Fibroblast of skin of scalp (primary cell): ENCODE measurements at regions not wholly inside any gene's neighbourhood (a gene's known extent, or its start where the extent isn't known, plus 50 kb on each side); places are given as distances from the start of the nearest gene placed in this dataset.

Experiments used
- DNase-seq: peaks from one replicate; pipeline ENCODE4 v3.0.0-alpha.2; 2013

- DNase-seq, result no peak
Measured at GRCh38 chr4:3852711-3853110, 86.5 kb downstream of the ADRA2C start.

GRCh38 chr4:3853388-3854035 is 87.3 kb downstream of the ADRA2C start:
- DNase-seq, result no peak

- DNase-seq, result no peak
Measured at GRCh38 chr4:3854661-3855060, 88.5 kb downstream of the ADRA2C start.

GRCh38 chr4:3855646-3856045 is 89.5 kb downstream of the ADRA2C start:
- DNase-seq, result no peak

- DNase-seq, result no peak
Measured at GRCh38 chr4:3856604-3857204, 90.5 kb downstream of the ADRA2C start.

GRCh38 chr4:3857269-3857926 is 91.2 kb downstream of the ADRA2C start:
- no peak for DNase-seq

- DNase-seq, result no peak
Measured at GRCh38 chr4:3858046-3858730, 92.0 kb downstream of the ADRA2C start.

- no peak for DNase-seq
Measured at GRCh38 chr4:3858765-3859388, 92.7 kb downstream of the ADRA2C start.

- no peak for DNase-seq
Measured at GRCh38 chr4:3859571-3859970, 93.4 kb downstream of the ADRA2C start.

- no peak for DNase-seq
Measured at GRCh38 chr4:3860061-3860912, 94.1 kb downstream of the ADRA2C start.

- no peak for DNase-seq
Measured at GRCh38 chr4:3860913-3861636, 94.9 kb downstream of the ADRA2C start.

- DNase-seq, result no peak
Measured at GRCh38 chr4:3861720-3862639, 95.8 kb downstream of the ADRA2C start.

- DNase-seq, result no peak
Measured at GRCh38 chr4:3862640-3863420, 96.6 kb downstream of the ADRA2C start.

- no peak for DNase-seq
Measured at GRCh38 chr4:3863841-3864741, 97.9 kb downstream of the ADRA2C start.

- no peak for DNase-seq
Measured at GRCh38 chr4:3864742-3865721, 98.8 kb downstream of the ADRA2C start.

- no peak for DNase-seq
Measured at GRCh38 chr4:3865986-3866812, 100.0 kb downstream of the ADRA2C start.
